NCI-H187 (cell line): ENCODE measurements at regions not wholly inside any gene's neighbourhood (a gene's known extent, or its start where the extent isn't known, plus 50 kb on each side); places are given as distances from the start of the nearest gene placed in this dataset.

ENCODE experiments used
- DNase-seq, 2 experiments: peaks; one replicate each; lab custom pipeline; 2025; lab: John Stamatoyannopoulos, UW

DNA sequence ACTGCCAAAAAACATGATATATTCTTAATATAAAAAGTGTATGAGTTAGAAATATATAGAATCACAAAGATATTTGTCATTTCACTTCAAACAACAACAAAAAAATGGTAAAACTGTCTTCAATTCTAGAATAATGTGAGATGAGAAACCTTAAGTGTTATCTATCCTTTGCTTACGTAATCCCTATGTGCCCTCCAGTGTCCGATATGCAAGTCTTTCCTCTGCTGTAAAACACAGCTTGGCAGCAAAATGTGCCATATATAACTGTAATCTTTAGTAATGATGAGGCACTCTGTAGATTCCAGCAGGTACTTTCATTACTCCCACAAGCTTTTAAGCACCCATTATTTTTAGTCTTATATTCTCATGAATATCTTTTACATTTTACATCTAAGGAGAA is 555.1 kb upstream of the FRG1 start:
- no peak for DNase-seq

DNA sequence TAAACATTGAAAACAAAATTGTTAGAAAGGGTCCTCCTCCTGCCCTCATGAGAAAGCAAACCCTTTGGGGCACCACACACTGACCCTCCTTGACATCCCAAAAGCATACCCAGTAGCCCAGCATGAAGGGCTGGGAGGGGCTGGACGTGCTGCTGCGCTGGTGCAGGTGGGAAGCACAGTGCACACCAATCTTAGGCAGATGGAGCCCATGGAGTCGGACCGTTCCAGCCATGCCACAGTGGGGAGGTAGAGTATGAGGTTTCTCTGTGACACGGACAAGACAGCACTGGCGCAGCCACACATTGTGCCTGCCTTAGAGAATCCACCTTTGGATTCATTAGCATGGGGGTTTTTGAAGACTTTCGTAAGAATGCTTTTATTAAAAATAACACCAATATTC is 544.2 kb upstream of the FRG1 start:
- DNase-seq, result no peak

DNA sequence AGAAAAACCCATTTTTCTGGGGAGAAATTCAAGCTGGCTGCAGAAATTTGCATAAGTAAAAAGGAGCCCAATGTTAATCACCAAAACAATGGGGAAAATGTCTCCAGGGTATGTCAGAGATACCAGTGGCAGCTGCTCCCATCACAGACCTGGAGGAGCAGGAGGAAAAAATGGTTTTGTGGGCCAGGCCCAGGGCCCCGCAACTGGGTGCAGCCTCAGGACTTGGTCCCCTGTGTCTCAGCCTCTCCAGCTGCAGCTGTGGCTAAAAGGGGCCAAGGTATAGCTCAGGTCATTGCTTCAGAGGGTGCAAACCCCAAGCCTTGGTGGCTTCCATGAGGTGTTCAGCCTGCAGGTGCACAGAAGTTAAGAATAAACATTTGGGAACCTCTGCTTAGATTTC is 536.4 kb upstream of the FRG1 start:
- DNase-seq, result no peak

DNA sequence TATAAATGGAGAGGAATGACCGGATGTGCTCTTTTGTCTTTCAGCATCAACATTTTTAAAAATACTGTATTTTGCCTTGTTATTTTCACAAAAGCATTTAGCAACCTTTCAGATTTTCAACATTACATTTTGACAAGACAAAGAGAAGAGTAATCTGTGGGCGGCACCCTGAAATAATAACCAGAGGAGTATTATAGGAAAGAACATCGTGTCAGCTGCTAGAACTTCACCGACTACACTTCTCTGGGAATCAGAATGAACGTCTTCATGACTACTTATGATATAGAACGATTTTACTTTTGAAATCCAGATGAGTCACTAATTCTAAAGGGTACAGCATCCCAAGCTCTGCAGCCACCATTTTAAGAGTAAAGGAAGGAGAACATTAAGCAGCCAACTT is 531.5 kb upstream of the FRG1 start:
- DNase-seq, result no peak

DNA sequence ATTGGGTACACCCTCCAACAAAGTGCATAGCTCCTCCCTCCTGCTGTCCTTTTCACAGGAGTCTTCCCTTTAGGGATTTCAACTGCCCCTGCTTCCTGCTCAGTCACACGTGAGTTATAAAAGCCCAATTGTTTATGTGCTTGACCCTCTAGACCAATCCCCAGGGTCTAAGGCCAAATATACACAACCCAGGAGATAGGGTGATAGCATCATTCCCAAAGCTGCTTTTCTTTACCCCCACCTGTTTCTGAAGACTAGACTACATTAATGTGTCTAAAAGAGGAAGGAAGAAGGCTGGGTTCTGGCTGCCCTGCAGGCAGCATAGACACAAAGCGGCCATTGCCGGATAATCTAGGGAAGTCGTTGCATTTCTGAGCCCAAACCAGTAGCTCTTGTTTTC is 526.7 kb upstream of the FRG1 start:
- DNase-seq, result no peak

DNA sequence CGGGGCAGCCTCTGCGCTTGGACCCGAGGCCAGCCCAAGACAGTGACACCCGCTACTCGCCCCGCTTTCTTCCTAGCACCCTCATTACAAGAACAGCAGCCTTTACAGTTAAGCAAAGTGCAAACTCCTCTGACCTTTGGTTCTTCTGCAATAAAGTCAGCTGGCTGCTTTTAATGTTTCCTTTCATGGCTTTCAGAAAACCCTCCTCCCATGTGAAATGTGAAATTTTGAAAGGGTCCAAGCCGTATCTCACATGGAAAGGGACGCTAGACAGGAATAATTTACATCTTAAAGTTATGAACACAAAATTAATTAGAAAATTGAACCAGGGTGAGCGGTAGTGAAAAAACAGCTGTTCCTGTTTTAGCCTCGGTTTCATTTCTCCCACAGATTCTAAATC is 520.1 kb upstream of the FRG1 start:
- no peak for DNase-seq

DNA sequence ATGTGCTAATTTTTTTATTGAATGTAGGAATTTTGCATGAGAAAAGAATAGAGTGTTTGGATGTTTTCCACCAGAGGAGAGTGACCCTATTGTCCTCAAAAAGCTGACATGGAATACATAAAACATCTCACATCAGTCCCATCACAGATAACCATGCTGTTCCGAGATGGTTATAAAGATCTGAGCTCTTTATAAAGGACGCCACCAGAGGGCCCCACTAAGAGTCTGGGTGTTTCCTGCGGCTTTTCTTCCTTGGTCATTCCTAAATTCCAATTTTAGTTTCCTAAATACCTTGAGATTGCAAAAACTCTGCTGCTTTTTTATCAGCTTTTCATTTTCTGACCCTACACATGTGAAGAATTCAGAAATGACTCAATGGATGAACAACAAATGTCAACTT is 504.5 kb upstream of the FRG1 start:
- no peak for DNase-seq

DNA sequence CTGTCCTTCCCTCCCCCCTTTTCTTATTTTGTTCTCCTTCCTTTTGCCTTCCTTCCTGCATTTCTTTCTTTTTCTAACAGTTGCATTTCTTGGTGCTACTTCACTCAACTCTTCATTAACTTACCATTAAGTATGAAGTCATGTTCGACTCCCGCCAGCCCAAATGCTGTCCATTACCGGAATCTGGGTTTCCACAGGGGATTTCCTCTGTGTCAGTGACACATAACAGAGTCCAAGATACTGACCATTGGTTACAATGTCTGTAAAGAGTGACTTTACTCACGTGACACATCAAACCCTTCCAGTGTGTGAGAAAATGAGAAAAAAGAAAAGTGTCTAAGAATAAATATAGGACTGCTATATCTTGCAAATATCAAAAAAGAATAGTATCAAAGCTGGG is 500.0 kb upstream of the FRG1 start:
- DNase-seq, result no peak

DNA sequence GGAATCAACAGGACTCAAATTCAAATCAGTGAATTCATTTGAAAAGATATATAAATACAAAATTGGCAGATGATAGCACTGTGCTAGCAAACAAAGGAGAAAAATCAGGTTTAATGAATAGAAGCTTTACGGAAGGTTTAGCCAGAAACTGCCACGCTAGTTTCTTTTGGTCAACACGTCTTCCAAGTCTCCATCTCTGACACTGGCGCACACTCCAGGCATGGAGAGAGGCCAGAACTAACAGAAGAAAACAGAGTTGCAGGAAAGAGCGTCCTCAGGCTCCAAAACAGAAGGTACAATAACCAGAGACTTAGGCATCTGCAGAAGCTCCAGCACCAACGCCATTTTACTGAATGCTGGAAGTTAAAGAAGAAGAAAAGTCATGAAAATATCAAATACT is 497.3 kb upstream of the FRG1 start:
- DNase-seq, result no peak

DNA sequence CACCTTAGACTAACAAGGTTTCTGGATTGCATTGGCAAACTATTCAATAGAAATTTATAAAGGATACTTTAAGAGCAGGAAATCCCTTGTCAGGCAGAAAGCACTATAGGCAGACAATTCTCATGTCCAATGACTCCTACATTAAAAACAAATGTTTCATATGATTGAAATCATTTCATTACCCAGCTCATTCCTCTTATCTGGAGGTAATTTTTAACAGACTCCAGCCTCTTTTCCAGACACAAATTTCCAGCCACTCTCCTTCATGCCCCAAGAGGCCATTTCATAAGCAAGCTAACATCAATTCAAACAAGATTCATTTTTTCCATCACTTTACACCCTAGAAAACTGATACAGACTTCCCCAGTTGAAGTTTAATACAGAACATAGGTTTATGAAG is 495.1 kb upstream of the FRG1 start:
- DNase-seq, result no peak

DNA sequence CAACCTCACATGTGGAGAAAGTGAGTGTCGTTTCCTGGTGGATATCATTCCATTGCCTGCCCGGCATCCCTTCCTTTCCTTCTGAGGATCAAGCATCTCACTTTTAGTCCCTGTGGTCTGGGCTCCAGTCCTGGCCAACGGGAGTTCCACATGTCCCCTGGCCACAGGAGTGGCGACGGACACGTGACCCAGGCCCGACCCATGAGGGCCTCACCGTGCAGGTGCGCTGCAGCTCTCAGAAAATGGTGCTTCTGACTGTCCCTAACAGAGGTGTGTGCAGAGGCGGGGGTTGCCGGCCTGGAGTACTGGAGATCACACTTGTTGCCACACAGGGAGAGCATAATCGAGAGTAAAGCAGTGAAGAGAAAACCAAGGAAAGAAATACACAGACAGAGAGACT is 476.9 kb upstream of the FRG1 start:
- DNase-seq, result no peak

DNA sequence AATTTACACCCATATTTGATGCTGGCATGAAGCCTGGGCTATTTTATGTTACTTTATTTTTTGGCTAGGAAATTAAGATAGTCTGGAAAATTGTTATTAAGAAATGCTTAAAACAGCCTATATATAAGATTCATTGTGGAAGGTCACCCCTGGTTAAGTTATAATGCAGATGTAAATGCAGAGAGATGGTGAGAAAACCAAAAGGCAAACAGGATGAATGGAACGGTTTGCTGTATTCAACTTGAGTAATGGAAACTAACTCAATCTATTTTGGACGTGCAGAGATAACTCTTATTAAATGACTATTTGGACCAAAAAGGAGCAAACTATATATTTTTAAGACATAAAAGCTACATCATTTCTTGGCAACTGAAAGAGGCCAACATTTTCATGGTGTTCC is 446.3 kb upstream of the FRG1 start:
- DNase-seq, result no peak

DNA sequence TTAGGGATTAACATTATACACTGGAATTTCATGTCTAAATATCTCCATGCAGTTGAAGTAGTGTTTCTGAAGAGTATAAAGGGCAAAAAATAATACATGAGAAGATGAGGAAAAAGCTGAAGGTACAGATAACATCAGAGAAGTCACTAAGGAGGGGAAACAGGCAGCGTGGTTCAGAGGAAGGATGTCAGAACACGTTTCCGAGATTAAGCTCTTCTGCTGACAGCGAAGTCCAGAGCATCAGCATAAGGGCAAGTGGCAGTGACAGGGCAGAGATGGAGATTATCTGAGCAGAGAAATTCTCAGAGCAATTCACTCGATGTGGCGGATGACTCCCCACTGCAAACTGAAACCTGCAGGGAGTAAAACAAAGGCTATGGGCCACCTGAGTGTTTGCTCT is 443.2 kb upstream of the FRG1 start:
- DNase-seq, result no peak

DNA sequence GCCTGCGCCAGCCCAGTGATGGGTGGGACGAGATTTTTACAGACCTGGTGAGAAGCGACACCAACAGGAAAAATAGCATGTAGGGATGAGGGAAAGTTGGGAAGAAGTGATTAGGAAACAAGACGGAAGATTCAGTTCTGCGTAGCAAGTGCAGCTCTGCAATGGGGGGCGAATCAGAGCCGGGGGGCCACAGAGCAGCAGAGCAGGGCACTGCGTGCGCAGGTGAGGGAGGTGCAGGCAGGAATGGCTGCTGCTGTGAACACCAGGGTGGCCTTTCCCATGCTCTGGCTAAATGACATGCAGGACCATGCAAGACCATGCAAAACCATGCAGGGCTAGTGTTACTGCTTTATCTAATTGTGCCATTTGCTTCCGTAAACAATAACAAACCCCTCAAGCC is 442.7 kb upstream of the FRG1 start:
- DNase-seq, result no peak

DNA sequence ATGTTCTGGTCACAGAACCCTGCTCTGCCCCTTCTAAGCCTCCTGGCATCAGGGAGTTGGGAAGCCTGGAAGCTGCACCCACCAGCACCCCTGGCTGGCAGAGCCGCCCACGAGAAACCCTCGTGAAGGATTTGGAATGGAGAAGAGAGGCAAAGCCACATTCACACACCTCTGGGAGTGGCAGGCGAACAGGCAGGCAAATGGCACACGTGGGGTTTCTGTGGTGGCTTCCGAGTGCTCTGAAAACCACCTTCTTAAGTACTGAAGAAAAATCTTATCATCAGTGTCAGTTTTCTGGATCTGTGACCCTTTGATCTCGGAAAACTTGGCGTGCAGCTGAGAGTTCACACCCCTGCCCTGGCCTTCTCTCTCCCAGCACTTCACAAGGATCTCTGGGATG is 442.2 kb upstream of the FRG1 start:
- DNase-seq, result no peak

DNA sequence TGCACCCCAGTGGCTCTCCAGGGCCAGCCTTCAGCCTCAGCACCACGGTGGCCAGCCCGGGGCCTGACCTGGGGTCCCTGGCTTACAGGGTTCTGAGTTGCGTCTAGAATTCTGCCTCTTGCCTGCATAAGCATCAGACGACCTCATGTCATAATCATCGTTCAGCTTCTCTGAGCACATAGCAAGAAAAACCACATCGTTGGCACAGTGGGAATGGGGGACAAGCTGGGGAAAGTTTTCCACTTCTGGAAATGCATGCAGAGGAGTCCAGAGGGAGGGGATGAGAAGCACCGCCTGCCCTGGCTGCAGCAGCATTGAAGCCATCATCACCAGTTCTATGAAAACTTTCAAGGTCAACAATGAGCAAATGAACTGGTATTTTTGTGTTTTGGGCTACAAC is 441.0 kb upstream of the FRG1 start:
- no peak for DNase-seq

DNA sequence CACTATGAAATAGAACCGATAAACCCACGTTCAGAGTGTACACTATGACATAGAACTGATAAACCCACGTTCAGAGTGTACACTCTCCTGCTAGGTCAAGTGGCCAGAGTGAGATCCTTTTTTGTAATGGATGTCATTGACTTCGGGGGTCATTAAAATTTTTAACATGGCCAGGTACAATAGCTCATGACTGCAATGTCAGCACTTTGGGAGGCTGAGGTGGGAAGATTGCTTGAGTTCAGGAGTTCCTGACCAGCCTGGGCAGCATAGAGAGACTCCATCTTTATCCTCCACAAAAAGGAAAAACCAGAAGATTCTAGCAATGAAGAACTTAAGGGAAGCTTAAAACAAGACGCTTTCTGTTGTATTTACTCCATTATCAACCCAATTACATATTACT is 439.7 kb upstream of the FRG1 start:
- DNase-seq, result no peak

DNA sequence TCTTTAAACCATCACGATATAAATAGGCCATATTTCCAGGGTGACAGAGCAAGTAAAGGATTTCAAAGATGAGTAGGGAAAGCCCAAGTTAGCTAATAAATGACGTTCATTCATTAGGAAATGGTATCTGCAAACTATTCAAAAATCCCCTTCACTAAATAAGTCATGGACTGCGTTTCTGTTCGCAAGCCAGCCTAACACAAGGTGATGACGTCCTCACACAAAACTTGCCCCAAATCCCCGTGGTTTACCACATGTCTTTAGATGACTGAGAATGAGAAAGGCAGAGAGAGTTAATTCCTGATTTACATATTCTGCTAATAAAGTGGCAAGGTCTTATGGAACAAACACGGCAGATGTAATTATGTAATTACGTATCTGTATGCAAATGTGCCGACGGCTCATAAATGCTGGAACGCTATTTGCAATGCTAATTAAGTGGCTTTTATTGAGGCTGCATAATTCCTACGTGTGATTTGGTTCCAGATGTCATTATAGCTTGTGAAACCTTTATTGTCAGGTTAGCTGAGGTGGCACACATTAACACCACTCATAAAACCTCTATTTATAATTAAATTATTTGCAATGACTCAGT is 437.7 kb upstream of the FRG1 start:
- DNase-seq, result no peak

DNA sequence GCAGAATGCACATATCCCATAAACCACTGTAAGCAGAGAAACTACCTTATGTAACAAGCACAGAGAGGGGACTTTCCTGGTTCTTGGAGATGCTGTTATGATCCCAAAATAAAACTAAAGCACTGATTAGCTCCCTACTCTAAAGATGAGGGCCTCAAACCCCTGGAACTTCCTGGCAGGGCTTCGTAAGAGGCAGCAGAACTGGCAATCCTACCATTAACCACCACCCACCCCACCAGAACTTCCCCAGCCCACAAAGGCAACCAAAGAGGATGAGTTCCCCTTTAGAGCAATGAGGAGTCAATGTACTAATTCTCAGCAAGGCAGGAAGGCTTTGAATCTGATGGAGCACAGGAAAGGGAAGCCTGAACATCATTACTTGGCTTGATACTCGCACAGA is 436.5 kb upstream of the FRG1 start:
- DNase-seq, result no peak

DNA sequence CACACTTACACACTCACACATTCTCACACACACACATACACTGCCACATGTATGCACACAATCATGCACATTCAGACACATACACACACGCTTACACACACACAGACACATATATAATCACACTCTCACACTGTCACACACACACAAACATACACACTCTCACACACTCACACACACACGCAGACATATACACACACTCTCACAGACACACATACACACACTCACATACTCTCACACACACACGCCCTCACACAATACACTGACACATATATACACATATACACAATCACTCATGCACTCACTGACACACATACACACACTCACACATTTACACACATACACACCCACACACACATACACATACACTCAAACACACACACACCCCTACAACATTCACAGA is 435.3 kb upstream of the FRG1 start:
- no peak for DNase-seq

DNA sequence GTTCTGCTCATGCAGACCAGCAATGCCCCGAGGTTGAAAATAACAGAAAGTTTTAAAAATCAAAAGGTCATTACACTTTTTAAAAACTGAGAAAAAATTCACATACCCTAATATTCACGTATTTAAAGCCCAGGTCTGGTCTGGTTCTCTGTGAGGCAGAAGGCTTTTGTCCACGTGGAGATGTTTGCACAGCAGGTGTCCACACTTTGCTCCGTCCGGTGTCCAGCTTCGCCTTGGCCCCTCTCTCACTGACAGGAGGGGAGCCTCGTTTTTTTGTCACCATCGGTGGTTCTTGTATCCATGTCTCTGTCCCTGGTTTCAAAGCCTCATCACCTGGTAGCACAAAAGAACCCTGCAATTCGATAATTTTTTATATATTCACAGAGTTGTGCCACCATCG is 434.6 kb upstream of the FRG1 start:
- DNase-seq, result no peak

DNA sequence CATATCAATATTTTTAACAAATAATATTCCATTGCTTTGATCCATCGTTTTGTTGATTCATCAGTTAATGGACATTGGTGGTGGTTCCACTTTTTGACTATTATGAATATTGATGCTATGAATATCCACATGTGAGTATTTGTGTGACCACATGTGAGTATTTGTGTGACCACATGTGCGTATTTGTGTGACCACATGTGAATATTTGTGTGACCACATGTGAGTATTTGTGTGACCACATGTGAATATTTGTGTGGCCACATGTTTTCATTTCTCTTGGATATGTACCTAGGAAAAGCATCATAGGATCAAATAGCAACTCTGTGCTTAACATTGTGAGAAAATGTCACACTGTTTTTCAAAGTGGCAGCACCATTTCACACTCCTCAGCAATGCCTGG is 433.6 kb upstream of the FRG1 start:
- no peak for DNase-seq

DNA sequence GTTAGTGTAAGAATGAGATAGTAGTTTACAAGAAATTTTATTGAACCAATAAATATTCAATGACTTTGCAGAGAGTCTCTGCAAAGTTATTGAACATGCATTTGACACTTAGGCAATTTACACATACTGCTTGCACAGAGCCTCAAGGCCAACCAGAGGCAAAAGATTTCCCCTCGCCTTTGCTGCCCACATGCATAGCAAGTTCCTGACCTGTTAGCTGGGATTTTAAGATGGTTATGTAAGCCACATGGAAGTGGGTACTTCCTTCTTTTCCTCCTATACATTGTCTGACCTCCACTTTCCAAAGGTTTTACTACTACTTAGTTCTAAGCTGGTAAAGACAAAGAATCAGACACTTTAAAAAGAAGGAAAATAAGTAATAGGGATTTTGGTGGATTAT is 430.1 kb upstream of the FRG1 start:
- no peak for DNase-seq

DNA sequence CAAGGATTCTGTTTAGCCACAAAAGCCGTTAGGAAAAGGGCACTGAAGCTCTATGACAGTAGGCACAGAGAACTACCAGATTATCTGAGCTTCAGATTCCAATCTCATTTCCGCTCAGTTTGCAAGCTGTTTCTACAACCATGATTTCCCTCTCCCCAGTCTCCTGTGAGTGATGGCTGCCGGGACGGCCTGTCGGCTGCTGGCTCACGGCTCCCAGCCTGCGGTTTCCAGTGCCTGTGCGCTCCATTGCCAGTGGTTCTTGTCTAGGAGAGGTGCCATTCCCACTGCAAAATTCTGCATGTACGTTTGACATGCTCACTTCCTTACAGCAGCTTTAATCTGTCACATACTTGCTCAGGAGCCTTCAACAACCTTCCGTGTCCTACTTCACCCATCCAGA is 429.1 kb upstream of the FRG1 start:
- DNase-seq, result no peak

DNA sequence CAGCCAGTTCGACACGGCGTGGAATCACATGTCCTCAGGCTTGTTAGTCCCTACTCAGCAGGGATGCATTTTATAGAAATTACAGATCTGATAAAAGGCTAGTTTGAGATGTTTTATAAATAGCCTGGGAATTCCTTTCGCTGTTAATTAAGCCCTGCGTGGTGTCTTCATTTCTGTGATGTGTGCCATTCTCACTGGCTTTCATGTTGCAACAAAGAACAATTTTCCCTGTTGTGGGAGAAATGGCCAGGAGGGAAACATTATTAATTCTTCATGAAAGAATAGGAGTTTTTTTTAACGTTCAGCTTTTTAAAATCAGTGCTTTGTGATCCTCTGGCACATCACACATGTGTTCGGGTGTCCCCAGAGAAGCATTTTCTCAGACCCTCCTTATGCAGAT is 427.3 kb upstream of the FRG1 start:
- DNase-seq, result no peak
